ENCODE measurements at regions not wholly inside any gene's neighbourhood (a gene's known extent, or its start where the extent isn't known, plus 50 kb on each side); places are given as distances from the start of the nearest gene placed in this dataset.
A peak's percentile ranks its signal among the peaks of the same experiment; 100 is the strongest.

DNA sequence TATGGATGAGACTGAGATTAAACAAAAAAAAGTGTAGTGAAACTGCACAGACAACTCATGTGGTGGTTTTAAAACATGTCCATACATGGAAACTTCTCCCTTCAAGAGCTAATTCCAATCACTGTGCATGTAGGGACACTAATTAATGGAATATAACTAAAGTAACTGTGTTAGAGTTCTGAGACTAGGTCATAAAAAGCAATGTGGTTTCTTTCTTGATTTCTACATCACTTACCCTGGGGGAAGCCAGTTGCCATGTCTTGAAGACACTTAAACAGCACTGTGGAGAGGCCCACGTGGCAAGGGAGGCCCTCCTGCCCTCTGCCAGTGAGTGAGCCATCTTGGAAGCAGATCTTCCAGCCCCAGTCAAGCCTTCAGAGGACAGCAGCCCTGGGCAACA, 118.2 kb upstream of the DST start:
- H3K27me3 ChIP-seq (ENCODE audit: control insufficient read depth in 1 of 2, insufficient read depth in 2 of 2, low read length in 1 of 2): no peaks in the 10 kb centered on the region
- no peak overlapping the region for H3K4me3 ChIP-seq (ENCODE audit: low read length in 2 of 2)
- WGBS, 2 donors: 81 to 85% methylated on average over 1 of the region's 1 CpG
- no peaks in the 10 kb centered on the region for H3K36me3 ChIP-seq (ENCODE audit: control insufficient read depth in 1 of 2, insufficient read depth in 2 of 2, low read length in 1 of 2)
- no peak overlapping the region for H3K27ac ChIP-seq (ENCODE audit: low read depth in 1 of 2, low read length in 2 of 2)
- intact Hi-C loops (cut with DNase I): loop anchor here in 1 of 2 donors (10.0 kb wide), 1 partner anchor 46 kb away; no protein-coding TSS in a partner anchor
- DNase-seq: no peak
- ATAC-seq (ENCODE audit: low FRiP score): no peak
- H3K4me1 ChIP-seq (ENCODE audit: control insufficient read depth in 1 of 2, insufficient read depth in 2 of 2, low read length in 2 of 2): peaks cover 4 to 6% of the 10 kb centered on the region in 2 donors
- no peaks in the 10 kb centered on the region for H3K9me3 ChIP-seq (ENCODE audit: control insufficient read depth, low read length)

DNA sequence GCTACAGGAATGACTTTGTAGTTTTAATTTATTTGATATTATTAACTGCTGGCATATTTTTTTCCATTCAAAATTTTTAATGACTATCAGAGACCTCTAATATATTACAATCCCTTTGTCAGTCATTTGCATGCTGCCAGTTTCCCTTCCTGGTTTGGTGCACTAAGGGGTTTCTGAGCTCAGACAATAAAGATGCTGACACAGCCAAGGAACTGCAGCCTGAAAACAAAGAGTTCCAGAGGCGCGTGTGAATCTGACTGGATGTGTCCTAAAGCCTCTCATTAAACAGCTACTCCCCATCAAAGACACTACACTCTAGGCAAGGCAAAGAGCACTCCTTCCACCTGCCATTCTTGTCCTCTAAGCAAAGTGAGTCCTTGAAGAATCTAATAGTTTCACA, 116.8 kb upstream of the DST start:
- no peaks in the 10 kb centered on the region for H3K9me3 ChIP-seq (ENCODE audit: control insufficient read depth, low read length)
- no peaks in the 10 kb centered on the region for H3K36me3 ChIP-seq (ENCODE audit: control insufficient read depth in 1 of 2, insufficient read depth in 2 of 2, low read length in 1 of 2)
- DNase-seq (no peak), ATAC-seq (ENCODE audit: low FRiP score) (no peak)
- no peak overlapping the region for H3K27ac ChIP-seq (ENCODE audit: low read depth in 1 of 2, low read length in 2 of 2)
- no peak overlapping the region for H3K4me3 ChIP-seq (ENCODE audit: low read length in 2 of 2)
- 80 to 88% methylated on average over 2 of the region's 2 CpGs for WGBS, 2 donors
- intact Hi-C loops (cut with DNase I): loop anchor here in 1 of 2 donors (5.0 to 10.0 kb wide), 2 partner anchors 52 to 395 kb away; no protein-coding TSS in a partner anchor
- no peaks in the 10 kb centered on the region for H3K27me3 ChIP-seq (ENCODE audit: control insufficient read depth in 1 of 2, insufficient read depth in 2 of 2, low read length in 1 of 2)
- peaks cover 4 to 6% of the 10 kb centered on the region in 2 donors for H3K4me1 ChIP-seq (ENCODE audit: control insufficient read depth in 1 of 2, insufficient read depth in 2 of 2, low read length in 2 of 2)

DNA sequence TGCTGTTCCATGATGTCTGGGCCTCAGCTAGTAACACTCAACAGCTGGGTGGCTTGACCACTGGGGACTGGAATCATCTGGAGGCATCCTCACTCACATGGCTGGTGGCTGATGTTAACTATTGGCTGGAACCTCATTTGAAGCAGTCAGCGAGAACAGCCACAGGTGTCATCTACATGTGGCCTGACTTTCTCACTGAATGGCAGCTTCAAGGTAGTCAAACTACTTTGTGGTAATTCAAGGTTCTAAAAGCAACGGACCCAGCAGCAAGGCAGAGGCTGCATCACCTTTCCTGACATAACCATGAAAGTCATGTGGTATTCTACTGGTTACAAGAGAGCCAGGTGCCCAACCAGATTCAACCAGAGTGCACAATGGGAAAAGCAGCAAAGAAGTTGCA, 115.9 kb upstream of the DST start:
- ATAC-seq (ENCODE audit: low FRiP score) (no peak), DNase-seq (no peak)
- Histone ChIP-seq H3K9me3 (ENCODE audit: control insufficient read depth, low read length) (no peaks in the 10 kb centered on the region), H3K27ac (ENCODE audit: low read depth in 1 of 2, low read length in 2 of 2) (no peak overlapping the region), H3K4me3 (ENCODE audit: low read length in 2 of 2) (no peak overlapping the region), H3K36me3 (ENCODE audit: control insufficient read depth in 1 of 2, insufficient read depth in 2 of 2, low read length in 1 of 2) (no peaks in the 10 kb centered on the region), H3K4me1 (ENCODE audit: control insufficient read depth in 1 of 2, insufficient read depth in 2 of 2, low read length in 2 of 2) (peaks cover 0 to 6% of the 10 kb centered on the region in 2 donors), H3K27me3 (ENCODE audit: control insufficient read depth in 1 of 2, insufficient read depth in 2 of 2, low read length in 1 of 2) (no peaks in the 10 kb centered on the region)
- intact Hi-C loops (cut with DNase I): loop anchor here in 1 of 2 donors (5.0 to 10.0 kb wide), 2 partner anchors 51 to 394 kb away; no protein-coding TSS in a partner anchor
- WGBS, 2 donors: 94 to 98% methylated on average over 2 of the region's 2 CpGs

GRCh38 chr6:56758120-56758519, 115.4 kb upstream of the DST start:
- Histone ChIP-seq H3K36me3 (ENCODE audit: control insufficient read depth in 1 of 2, insufficient read depth in 2 of 2, low read length in 1 of 2) (no peaks in the 10 kb centered on the region), H3K27me3 (ENCODE audit: control insufficient read depth in 1 of 2, insufficient read depth in 2 of 2, low read length in 1 of 2) (no peaks in the 10 kb centered on the region), H3K4me3 (ENCODE audit: low read length in 2 of 2) (no peak overlapping the region), H3K4me1 (ENCODE audit: control insufficient read depth in 1 of 2, insufficient read depth in 2 of 2, low read length in 2 of 2) (peaks cover 0 to 6% of the 10 kb centered on the region in 2 donors), H3K27ac (ENCODE audit: low read depth in 1 of 2, low read length in 2 of 2) (peak overlapping the region in 1 of 2 donors; percentile 30), H3K9me3 (ENCODE audit: control insufficient read depth, low read length) (no peaks in the 10 kb centered on the region)
- intact Hi-C loops (cut with DNase I): loop anchor here in 1 of 2 donors (5.0 to 10.0 kb wide), 2 partner anchors 51 to 393 kb away; no protein-coding TSS in a partner anchor
- no peak for DNase-seq
- no peak for ATAC-seq (ENCODE audit: low FRiP score)

GRCh38 chr6:56757588-56757984, 114.9 kb upstream of the DST start:
- Histone ChIP-seq H3K4me3 (ENCODE audit: low read length in 2 of 2) (no peak overlapping the region), H3K36me3 (ENCODE audit: control insufficient read depth in 1 of 2, insufficient read depth in 2 of 2, low read length in 1 of 2) (no peaks in the 10 kb centered on the region), H3K4me1 (ENCODE audit: control insufficient read depth in 1 of 2, insufficient read depth in 2 of 2, low read length in 2 of 2) (peaks cover 0 to 6% of the 10 kb centered on the region in 2 donors), H3K27ac (ENCODE audit: low read depth in 1 of 2, low read length in 2 of 2) (peak overlapping the region in 1 of 2 donors; percentile 30), H3K27me3 (ENCODE audit: control insufficient read depth in 1 of 2, insufficient read depth in 2 of 2, low read length in 1 of 2) (no peaks in the 10 kb centered on the region), H3K9me3 (ENCODE audit: control insufficient read depth, low read length) (no peaks in the 10 kb centered on the region)
- intact Hi-C loops (cut with DNase I): loop anchor here in 1 of 2 donors (5.0 to 10.0 kb wide), 2 partner anchors 50 to 393 kb away; no protein-coding TSS in a partner anchor
- 17 to 37% methylated on average over 1 of the region's 1 CpG for WGBS, 2 donors
- ATAC-seq (ENCODE audit: low FRiP score): peak; percentile 67
- no peak for DNase-seq

GRCh38 chr6:56756791-56757587, 114.3 kb upstream of the DST start:
- peaks cover 0 to 6% of the 10 kb centered on the region in 2 donors for H3K4me1 ChIP-seq (ENCODE audit: control insufficient read depth in 1 of 2, insufficient read depth in 2 of 2, low read length in 2 of 2)

GRCh38 chr6:56756219-56756789, 113.6 kb upstream of the DST start:
- no peak overlapping the region for H3K4me3 ChIP-seq (ENCODE audit: low read length in 2 of 2)
- no peaks in the 10 kb centered on the region for H3K9me3 ChIP-seq (ENCODE audit: control insufficient read depth, low read length)
- WGBS, 2 donors: 37 to 48% methylated on average over 4 of the region's 4 CpGs
- no peaks in the 10 kb centered on the region for H3K27me3 ChIP-seq (ENCODE audit: control insufficient read depth in 1 of 2, insufficient read depth in 2 of 2, low read length in 1 of 2)
- peaks cover 0 to 6% of the 10 kb centered on the region in 2 donors for H3K4me1 ChIP-seq (ENCODE audit: control insufficient read depth in 1 of 2, insufficient read depth in 2 of 2, low read length in 2 of 2)
- intact Hi-C loops (cut with DNase I): loop anchor here in 1 of 2 donors (5.0 to 10.0 kb wide), 2 partner anchors 49 to 392 kb away; no protein-coding TSS in a partner anchor
- H3K36me3 ChIP-seq (ENCODE audit: control insufficient read depth in 1 of 2, insufficient read depth in 2 of 2, low read length in 1 of 2): no peaks in the 10 kb centered on the region
- H3K27ac ChIP-seq (ENCODE audit: low read depth in 1 of 2, low read length in 2 of 2): peak overlapping the region in 1 of 2 donors; percentile 55
- peak; percentile 52 for ATAC-seq (ENCODE audit: low FRiP score)
- DNase-seq: no peak

More at GRCh38 chr6:56756791-56757587, 114.3 kb upstream of the DST start:
- no peak overlapping the region for H3K4me3 ChIP-seq (ENCODE audit: low read length in 2 of 2)
- WGBS, 2 donors: 41 to 43% methylated on average over 1 of the region's 1 CpG
- H3K36me3 ChIP-seq (ENCODE audit: control insufficient read depth in 1 of 2, insufficient read depth in 2 of 2, low read length in 1 of 2): no peaks in the 10 kb centered on the region
- intact Hi-C loops (cut with DNase I): loop anchor here in 1 of 2 donors (5.0 to 10.0 kb wide), 2 partner anchors 50 to 392 kb away; no protein-coding TSS in a partner anchor
- ATAC-seq (ENCODE audit: low FRiP score): no peak
- no peak for DNase-seq
- H3K27me3 ChIP-seq (ENCODE audit: control insufficient read depth in 1 of 2, insufficient read depth in 2 of 2, low read length in 1 of 2): no peaks in the 10 kb centered on the region
- no peaks in the 10 kb centered on the region for H3K9me3 ChIP-seq (ENCODE audit: control insufficient read depth, low read length)
- H3K27ac ChIP-seq (ENCODE audit: low read depth in 1 of 2, low read length in 2 of 2): no peak overlapping the region

DNA sequence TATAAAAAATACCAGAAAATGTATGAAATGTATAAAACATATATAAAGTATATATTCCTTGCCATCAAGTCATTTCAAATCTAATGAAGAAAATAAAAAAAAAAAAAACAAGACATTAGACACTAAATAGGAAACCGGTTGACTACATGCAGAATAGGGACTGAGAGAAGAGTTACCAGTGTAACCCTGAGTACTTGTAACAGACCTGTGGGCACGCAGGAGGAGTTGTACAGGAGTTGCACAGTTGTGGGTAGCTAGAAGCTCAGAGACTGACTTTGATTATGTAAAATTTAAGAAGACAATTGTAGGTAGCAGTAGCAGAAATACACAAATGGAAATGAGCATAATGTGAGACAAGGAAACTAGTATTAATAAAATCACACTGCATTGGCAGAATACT, 112.4 kb upstream of the DST start:
- no peak for ATAC-seq (ENCODE audit: low FRiP score)

More for the DNA sequence above, 112.4 kb upstream of the DST start:
- Histone ChIP-seq H3K27me3 (ENCODE audit: control insufficient read depth in 1 of 2, insufficient read depth in 2 of 2, low read length in 1 of 2) (no peaks in the 10 kb centered on the region), H3K4me1 (ENCODE audit: control insufficient read depth in 1 of 2, insufficient read depth in 2 of 2, low read length in 2 of 2) (peaks cover 0 to 6% of the 10 kb centered on the region in 2 donors), H3K9me3 (ENCODE audit: control insufficient read depth, low read length) (no peaks in the 10 kb centered on the region), H3K4me3 (ENCODE audit: low read length in 2 of 2) (no peak overlapping the region), H3K27ac (ENCODE audit: low read depth in 1 of 2, low read length in 2 of 2) (no peak overlapping the region), H3K36me3 (ENCODE audit: control insufficient read depth in 1 of 2, insufficient read depth in 2 of 2, low read length in 1 of 2) (no peaks in the 10 kb centered on the region)
- intact Hi-C loops (cut with DNase I): loop anchor here in 1 of 2 donors (2.0 to 10.0 kb wide), 3 partner anchors 48 to 390 kb away; no protein-coding TSS in a partner anchor
- DNase-seq: no peak
- 59 to 64% methylated on average over 2 of the region's 2 CpGs for WGBS, 2 donors
